ENCODE measurements at regions not wholly inside any gene's neighbourhood (a gene's known extent, or its start where the extent isn't known, plus 50 kb on each side); places are given as distances from the start of the nearest gene placed in this dataset.

- no peaks in the 10 kb centered on the region for H3K36me3 ChIP-seq (ENCODE audit: control insufficient read depth, insufficient read depth, low read length)
- H3K9ac ChIP-seq (ENCODE audit: insufficient read depth, low read length), result no peak overlapping the region
- TF ChIP-seq EZH2 (IDR thresholded peaks at IDR 0.05; ENCODE audit: low read length, missing control alignments) (no peak), CTCF (conservative IDR thresholded peaks at IDR 0.05 in 1 of 2, IDR thresholded peaks at IDR 0.05 in 1 of 2; ENCODE audit: low read depth in 1 of 2, low read length in 2 of 2) (no peak)
- no peaks in the 10 kb centered on the region for H3K27me3 ChIP-seq (ENCODE audit: control insufficient read depth, insufficient read depth, low read length)
- H3K4me1 ChIP-seq (ENCODE audit: control insufficient read depth, extremely low read depth, insufficient read depth, low read length), result no peaks in the 10 kb centered on the region
- no peak for DNase-seq (ENCODE audit: low read depth in 2 of 2)
- H3K4me3 ChIP-seq (replicated peaks in 1 of 4; ENCODE audit: control extremely low read depth in 1 of 4, insufficient read depth in 1 of 4, low read depth in 3 of 4, low read length in 4 of 4), result no peak overlapping the region
- no peak overlapping the region for H2AFZ ChIP-seq (ENCODE audit: low read length)
- H3K4me2 ChIP-seq (ENCODE audit: extremely low read depth, insufficient read depth, low read length), result no peak overlapping the region
- no peaks in the 10 kb centered on the region for H3K79me2 ChIP-seq (ENCODE audit: control insufficient read depth, insufficient read depth, low read length)
- H3K9me3 ChIP-seq (ENCODE audit: control insufficient read depth, insufficient read depth, low read depth, low read length), result no peaks in the 10 kb centered on the region
- H3K27ac ChIP-seq (ENCODE audit: insufficient read depth, low read length), result no peak overlapping the region
- H4K20me1 ChIP-seq (ENCODE audit: control insufficient read depth, extremely low read depth, insufficient read depth, low read length), result no peaks in the 10 kb centered on the region
Observed at GRCh38 chr2:211225784-211226183, 669.4 kb downstream of the CPS1 start.

- Histone ChIP-seq H3K4me1 (ENCODE audit: control insufficient read depth, extremely low read depth, insufficient read depth, low read length) (no peaks in the 10 kb centered on the region), H3K9me3 (ENCODE audit: control insufficient read depth, insufficient read depth, low read depth, low read length) (no peaks in the 10 kb centered on the region), H3K79me2 (ENCODE audit: control insufficient read depth, insufficient read depth, low read length) (no peaks in the 10 kb centered on the region), H3K4me2 (ENCODE audit: extremely low read depth, insufficient read depth, low read length) (no peak overlapping the region), H2AFZ (ENCODE audit: low read length) (no peak overlapping the region), H3K27ac (ENCODE audit: insufficient read depth, low read length) (no peak overlapping the region), H4K20me1 (ENCODE audit: control insufficient read depth, extremely low read depth, insufficient read depth, low read length) (no peaks in the 10 kb centered on the region), H3K4me3 (replicated peaks in 1 of 4; ENCODE audit: control extremely low read depth in 1 of 4, insufficient read depth in 1 of 4, low read depth in 3 of 4, low read length in 4 of 4) (no peak overlapping the region), H3K9ac (ENCODE audit: insufficient read depth, low read length) (no peak overlapping the region), H3K27me3 (ENCODE audit: control insufficient read depth, insufficient read depth, low read length) (no peaks in the 10 kb centered on the region), H3K36me3 (ENCODE audit: control insufficient read depth, insufficient read depth, low read length) (no peaks in the 10 kb centered on the region)
- no peak for DNase-seq (ENCODE audit: low read depth in 2 of 2)
- TF ChIP-seq EZH2 (IDR thresholded peaks at IDR 0.05; ENCODE audit: low read length, missing control alignments), result no peak
Observed at GRCh38 chr2:211228559-211228958, 672.2 kb downstream of the CPS1 start.

- Histone ChIP-seq H3K4me2 (ENCODE audit: extremely low read depth, insufficient read depth, low read length) (no peak overlapping the region), H3K79me2 (ENCODE audit: control insufficient read depth, insufficient read depth, low read length) (no peaks in the 10 kb centered on the region), H3K27ac (ENCODE audit: insufficient read depth, low read length) (no peak overlapping the region), H3K27me3 (ENCODE audit: control insufficient read depth, insufficient read depth, low read length) (no peaks in the 10 kb centered on the region), H2AFZ (ENCODE audit: low read length) (no peak overlapping the region), H3K4me1 (ENCODE audit: control insufficient read depth, extremely low read depth, insufficient read depth, low read length) (no peaks in the 10 kb centered on the region), H3K9me3 (ENCODE audit: control insufficient read depth, insufficient read depth, low read depth, low read length) (no peaks in the 10 kb centered on the region), H3K9ac (ENCODE audit: insufficient read depth, low read length) (no peak overlapping the region), H3K4me3 (replicated peaks in 1 of 4; ENCODE audit: control extremely low read depth in 1 of 4, insufficient read depth in 1 of 4, low read depth in 3 of 4, low read length in 4 of 4) (no peak overlapping the region), H4K20me1 (ENCODE audit: control insufficient read depth, extremely low read depth, insufficient read depth, low read length) (no peaks in the 10 kb centered on the region), H3K36me3 (ENCODE audit: control insufficient read depth, insufficient read depth, low read length) (no peaks in the 10 kb centered on the region)
- no peak for DNase-seq (ENCODE audit: low read depth in 2 of 2)
- no peak for TF ChIP-seq CTCF (conservative IDR thresholded peaks at IDR 0.05 in 1 of 2, IDR thresholded peaks at IDR 0.05 in 1 of 2; ENCODE audit: low read depth in 1 of 2, low read length in 2 of 2)
- no peak for TF ChIP-seq EZH2 (IDR thresholded peaks at IDR 0.05; ENCODE audit: low read length, missing control alignments)
Observed at GRCh38 chr2:211237586-211238275, 681.3 kb downstream of the CPS1 start.
